GM12878 (cell line): ENCODE measurements at regions not wholly inside any gene's neighbourhood (a gene's known extent, or its start where the extent isn't known, plus 50 kb on each side); places are given as distances from the start of the nearest gene placed in this dataset.

ENCODE experiments used
- ATAC-seq: fragments of 200-7000 bp; cut with Tn5 transposase; 3 replicates; pipeline ENCODE4 v1.9.1; 2020; ENCODE audit warnings: mild to moderate bottlenecking, moderate library complexity
- BruUV-seq: library from RNA; stranded (reverse); fragments of 400-500 nt; replicated peaks from 2 replicates; lab custom pipeline; 2021; lab: Mats Ljungman, UMichigan
- CTCF ChIA-PET: fragments of 300-600 bp; sonication (Branson Sonifier 250); formaldehyde crosslinking; extraction: SDS; loops from one replicate; lab custom pipeline; 2021; ENCODE audit warnings: inconsistent platforms; lab: Yijun Ruan, JAX
- POLR2A ChIA-PET: fragments of 350-600 bp; formaldehyde crosslinking; extraction: SDS; loops from one replicate; lab custom pipeline; 2021; ENCODE audit warnings: inconsistent platforms; lab: Charles Lee
- RAD21 ChIA-PET: fragments of 300-600 bp; sonication (Branson Sonifier 250); formaldehyde crosslinking; loops from one replicate; lab custom pipeline; 2023; ENCODE audit warnings: antibody characterized with exemption; ENCODE audit not compliant: unreplicated experiment; lab: Charles Lee
- SMC1A ChIA-PET: fragments of 300-600 bp; sonication (Branson Sonifier 250); formaldehyde crosslinking; loops from one replicate; lab custom pipeline; 2023; ENCODE audit not compliant: unreplicated experiment, uncharacterized antibody; lab: Charles Lee
- DNase-seq: peaks from one replicate; pipeline ENCODE4 v3.0.0-alpha.2; 2011; ENCODE audit warnings: low read depth, low spot score
- FAIRE-seq: peaks from 3 replicates; lab custom pipeline; 2011; peaks lifted over from hg19 to GRCh38; lab: Jason Lieb, UNC
- H2AFZ ChIP-seq: 2 replicates; pipeline ENCODE4 v1.6.0; 2011; ENCODE audit warnings: low read depth, low read length, control low read depth; ENCODE audit not compliant: control insufficient read depth
- H3K27ac ChIP-seq: 2 replicates; pipeline ENCODE4 v1.5.1; 2011; ENCODE audit warnings: control low read depth; ENCODE audit not compliant: control insufficient read depth, insufficient read depth
- H3K27me3 ChIP-seq, 2 experiments: replicated peaks in 1 of 2; 2 replicates each; pipeline versions ENCODE4 v1.6.0 to v1.6.1; 2011; ENCODE audit warnings: low read length in 1 of 2; ENCODE audit not compliant: control insufficient read depth in 2 of 2, insufficient read depth in 2 of 2
- H3K36me3 ChIP-seq, 2 experiments: 2 replicates each; pipeline ENCODE4 v1.5.1; 2011; ENCODE audit warnings: low read length in 1 of 2; ENCODE audit not compliant: control insufficient read depth in 2 of 2, insufficient read depth in 2 of 2
- H3K4me1 ChIP-seq: 2 replicates; pipeline ENCODE4 v1.6.1; 2011; ENCODE audit warnings: mild to moderate bottlenecking, low read length, moderate library complexity, mixed read lengths; ENCODE audit not compliant: control insufficient read depth, insufficient read depth
- H3K4me2 ChIP-seq: 2 replicates; pipeline ENCODE4 v1.6.0; 2011; ENCODE audit warnings: control low read depth; ENCODE audit not compliant: control insufficient read depth, insufficient read depth
- H3K4me3 ChIP-seq: fragments of 200-600 bp; sonication (generic); 2 replicates; pipeline ENCODE4 v1.5.1; 2016
- H3K79me2 ChIP-seq: 2 replicates; pipeline ENCODE4 v1.6.0; 2011; ENCODE audit warnings: low read length; ENCODE audit not compliant: control insufficient read depth, insufficient read depth
- H3K9ac ChIP-seq: 2 replicates; pipeline ENCODE4 v1.8.0; 2011; ENCODE audit warnings: low read length, control low read depth, mixed read lengths; ENCODE audit not compliant: control insufficient read depth, insufficient read depth
- H3K9me3 ChIP-seq: replicated peaks from 3 replicates; pipeline ENCODE4 v1.5.1; 2011; ENCODE audit warnings: mild to moderate bottlenecking, low read length; ENCODE audit not compliant: control insufficient read depth, insufficient read depth
- H4K20me1 ChIP-seq: 2 replicates; pipeline ENCODE4 v1.6.0; 2011; ENCODE audit not compliant: control insufficient read depth, insufficient read depth
- CBX3 ChIP-seq: fragments of 200-600 bp; sonication (generic); IDR thresholded peaks from 2 replicates; pipeline ENCODE4 v1.6.1; 2016; ENCODE audit warnings: low read depth, borderline replicate concordance
- CTCF ChIP-seq, 3 experiments: IDR thresholded peaks in 2 of 3; conservative IDR thresholded peaks in 1 of 3; 2 replicates each; pipeline ENCODE4 v1.5.1; 2011; ENCODE audit warnings: low read depth in 3 of 3, low read length in 3 of 3, mild to moderate bottlenecking in 3 of 3, control low read depth in 2 of 3, moderate library complexity in 2 of 3, inconsistent platforms in 1 of 3, mixed read lengths in 1 of 3; ENCODE audit not compliant: control insufficient read depth in 2 of 3, insufficient read depth in 1 of 3; ENCODE audit errors: extremely low read depth in 1 of 3
- TCF12 ChIP-seq: IDR thresholded peaks from 2 replicates; pipeline ENCODE4 v1.6.1; 2011; ENCODE audit warnings: low read depth, mild to moderate bottlenecking, low read length
- ZBTB33 ChIP-seq: fragments of 450-650 bp; IDR thresholded peaks from 2 replicates; pipeline ENCODE4 v1.6.1; 2017; ENCODE audit warnings: mild to moderate bottlenecking
- ZBTB4 ChIP-seq: fragments of 450-650 bp; formaldehyde crosslinking; IDR thresholded peaks from 2 replicates; pipeline ENCODE4 v1.4.0; 2022; ENCODE audit warnings: mild to moderate bottlenecking, moderate library complexity
- WGBS: methylation state at CpG from one replicate; pipeline ENCODE4 v1.1.6; 2016; ENCODE audit warnings: low lambda C conversion rate; ENCODE audit not compliant: insufficient replicate concordance, insufficient coverage; ENCODE audit errors: missing lambda C conversion rate; 5-methylcytosine and 5-hydroxymethylcytosine counted together
- in situ Hi-C: fragments of 300-500 bp; cut with MboI; formaldehyde crosslinking; loops from 9 replicates; pipeline ENCODE4 v1.14.3; 2018; ENCODE audit warnings: mixed read lengths
- intact Hi-C: fragments of 100-400 bp; cut with micrococcal nuclease; formaldehyde crosslinking; loops from one replicate; pipeline ENCODE4 v1.14.2; 2022; ENCODE audit not compliant: unreplicated experiment

- Histone ChIP-seq H3K4me2 (no peak overlapping the region), H3K27me3 (no peaks in the 10 kb centered on the region), H3K9me3 (no peaks in the 10 kb centered on the region), H3K36me3 (no peaks in the 10 kb centered on the region), H3K4me1 (no peaks in the 10 kb centered on the region), H4K20me1 (no peaks in the 10 kb centered on the region), H3K9ac (no peak overlapping the region), H3K27ac (no peak overlapping the region), H2AFZ (no peak overlapping the region), H3K79me2 (no peaks in the 10 kb centered on the region), H3K4me3 (no peak overlapping the region)
- DNase-seq (no peak), FAIRE-seq (no peak), ATAC-seq (no peak)
- BruUV-seq, result no TSS peak
- SMC1A ChIA-PET, result interaction anchor here (0.5 to 5.4 kb wide), 4 partner anchors 11 to 400 kb away, joined by 3 to 37 read pairs (median 4); no protein-coding TSS in a partner anchor
- CTCF ChIA-PET, result interaction anchor here (0.8 to 4.1 kb wide), 7 partner anchors 10 to 115 kb away, joined by 3 to 22 read pairs (median 5); no protein-coding TSS in a partner anchor
- RAD21 ChIA-PET, result interaction anchor here (0.7 to 2.4 kb wide), 4 partner anchors 26 to 114 kb away, joined by 4 to 8 read pairs (median 4); no protein-coding TSS in a partner anchor
- no peak for TF ChIP-seq ZBTB33
- TF ChIP-seq CTCF (IDR thresholded peaks at IDR 0.05 in 2 of 3, conservative IDR thresholded peaks at IDR 0.05 in 1 of 3; ENCODE audit: control insufficient read depth in 2 of 3, extremely low read depth in 1 of 3, insufficient read depth in 1 of 3, low read depth in 3 of 3, low read length in 3 of 3), result peak in 1 of 3 experiments; percentile 12; a peak in 1 of 6 replicates
- no peak for TF ChIP-seq TCF12
- no peak for TF ChIP-seq CBX3
- no peak for TF ChIP-seq ZBTB4
- in situ Hi-C loops (no loop called here), intact Hi-C loops (no loop called here)
- POLR2A ChIA-PET, result interaction anchor here (0.6 kb wide), 2 partner anchors 88 kb away, joined by 3 read pairs; no protein-coding TSS in a partner anchor
- WGBS, result 71% methylated on average over 1 of the region's 1 CpG
Observed at GRCh38 chr22:22144858-22145257, 99.7 kb upstream of the VPREB1 start.
